ENCODE measurements at regions not wholly inside any gene's neighbourhood (a gene's known extent, or its start where the extent isn't known, plus 50 kb on each side); places are given as distances from the start of the nearest gene placed in this dataset.

GRCh38 chr20:55579802-55580201 is 425.5 kb downstream of the CBLN4 start:
- Histone ChIP-seq H3K27me3 (ENCODE audit: control insufficient read depth in 3 of 3, insufficient read depth in 3 of 3, low read length in 3 of 3) (no peaks in the 10 kb centered on the region), H3K4me3 (ENCODE audit: low read depth in 1 of 3, low read length in 3 of 3) (no peak overlapping the region), H3K36me3 (ENCODE audit: control insufficient read depth in 3 of 3, insufficient read depth in 2 of 3, low read depth in 1 of 3, low read length in 3 of 3) (no peaks in the 10 kb centered on the region), H3K27ac (ENCODE audit: low read depth in 1 of 3, low read length in 2 of 3) (no peak overlapping the region), H3K9me3 (ENCODE audit: control insufficient read depth in 2 of 2, insufficient read depth in 1 of 2, low read depth in 1 of 2, low read length in 1 of 2) (no peaks in the 10 kb centered on the region), H3K4me1 (ENCODE audit: control insufficient read depth in 3 of 3, insufficient read depth in 2 of 3, low read depth in 1 of 3, low read length in 2 of 3) (no peaks in the 10 kb centered on the region)
- FAIRE-seq = no peak
- WGBS, 3 donors = 44 to 63% (median 53%) methylated on average over 2 of the region's 2 CpGs
- no peak for DNase-seq

DNA sequence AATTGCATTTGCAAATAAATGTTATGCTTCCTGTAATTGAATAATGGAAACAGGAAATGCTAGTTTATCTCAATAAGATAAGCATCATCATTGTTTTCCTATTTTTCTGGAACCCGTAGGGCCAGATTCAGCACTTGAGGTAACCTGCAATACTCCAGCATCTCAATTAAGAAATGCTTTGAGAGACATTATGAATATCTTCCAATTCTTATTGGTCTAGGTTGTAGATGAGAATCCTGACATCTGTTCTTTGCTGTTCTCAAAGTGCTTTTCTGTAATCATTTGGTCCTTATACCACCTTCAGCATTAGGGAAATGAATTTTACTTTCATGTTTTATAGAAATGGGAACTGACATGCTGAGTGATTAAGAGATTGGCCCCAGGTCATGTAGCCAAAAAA is 428.3 kb downstream of the CBLN4 start:
- H3K9me3 ChIP-seq (ENCODE audit: control insufficient read depth in 2 of 2, insufficient read depth in 1 of 2, low read depth in 1 of 2, low read length in 1 of 2) = no peaks in the 10 kb centered on the region
- H3K36me3 ChIP-seq (ENCODE audit: control insufficient read depth in 3 of 3, insufficient read depth in 2 of 3, low read depth in 1 of 3, low read length in 3 of 3) = no peaks in the 10 kb centered on the region
- DNase-seq (no peak), FAIRE-seq (no peak)
- 43 to 54% (median 46%) methylated on average over 1 of the region's 1 CpG for WGBS, 3 donors
- H3K27me3 ChIP-seq (ENCODE audit: control insufficient read depth in 3 of 3, insufficient read depth in 3 of 3, low read length in 3 of 3) = no peaks in the 10 kb centered on the region
- H3K4me3 ChIP-seq (ENCODE audit: low read depth in 1 of 3, low read length in 3 of 3) = no peak overlapping the region
- no peak overlapping the region for H3K27ac ChIP-seq (ENCODE audit: low read depth in 1 of 3, low read length in 2 of 3)
- no peaks in the 10 kb centered on the region for H3K4me1 ChIP-seq (ENCODE audit: control insufficient read depth in 3 of 3, insufficient read depth in 2 of 3, low read depth in 1 of 3, low read length in 2 of 3)

DNA sequence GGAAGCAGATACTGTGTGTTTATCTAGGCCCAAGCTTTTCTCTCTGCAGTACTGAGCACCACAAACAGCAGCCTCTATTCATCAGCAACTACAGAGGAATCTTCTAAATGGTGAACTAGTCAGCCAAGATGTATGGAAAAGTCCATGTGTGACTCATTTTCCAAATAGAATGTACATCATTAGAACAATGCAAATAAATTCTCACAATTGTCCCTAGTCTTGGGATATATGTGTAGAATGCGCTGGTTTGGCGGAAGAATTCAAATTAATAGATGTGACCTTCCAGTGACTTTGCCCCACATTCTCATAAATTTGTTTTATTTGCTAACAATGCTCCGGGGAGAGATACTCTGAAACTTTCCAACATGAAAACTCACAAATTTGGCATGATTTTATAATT is 436.2 kb downstream of the CBLN4 start:
- H3K36me3 ChIP-seq (ENCODE audit: control insufficient read depth in 3 of 3, insufficient read depth in 2 of 3, low read depth in 1 of 3, low read length in 3 of 3) = no peaks in the 10 kb centered on the region
- WGBS, 3 donors = 73 to 88% (median 82%) methylated on average over 3 of the region's 3 CpGs
- no peaks in the 10 kb centered on the region for H3K4me1 ChIP-seq (ENCODE audit: control insufficient read depth in 3 of 3, insufficient read depth in 2 of 3, low read depth in 1 of 3, low read length in 2 of 3)
- no peak overlapping the region for H3K4me3 ChIP-seq (ENCODE audit: low read depth in 1 of 3, low read length in 3 of 3)
- FAIRE-seq (no peak), DNase-seq (no peak)
- H3K9me3 ChIP-seq (ENCODE audit: control insufficient read depth in 2 of 2, insufficient read depth in 1 of 2, low read depth in 1 of 2, low read length in 1 of 2) = peaks cover 0 to 5% of the 10 kb centered on the region in 2 donors
- no peak overlapping the region for H3K27ac ChIP-seq (ENCODE audit: low read depth in 1 of 3, low read length in 2 of 3)
- no peaks in the 10 kb centered on the region for H3K27me3 ChIP-seq (ENCODE audit: control insufficient read depth in 3 of 3, insufficient read depth in 3 of 3, low read length in 3 of 3)

DNA sequence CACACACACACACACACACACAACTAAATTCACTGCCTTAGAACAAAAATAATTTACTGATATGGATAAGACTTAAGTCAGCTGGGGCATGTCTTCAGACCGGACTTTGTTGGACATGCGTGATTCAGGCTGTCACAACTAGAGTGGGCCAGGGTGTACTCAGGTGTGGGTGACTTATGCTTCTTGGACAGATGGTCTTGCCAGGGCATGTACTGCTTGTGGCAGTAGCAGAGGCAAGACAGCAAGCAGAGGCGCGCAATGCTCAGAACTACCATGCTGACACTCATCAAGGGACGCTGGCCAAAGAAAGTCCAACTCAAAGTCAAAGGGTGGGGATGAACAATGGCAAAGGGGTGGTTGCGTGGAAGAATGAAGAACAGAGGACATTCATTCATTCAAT is 437.5 kb downstream of the CBLN4 start:
- no peak overlapping the region for H3K4me3 ChIP-seq (ENCODE audit: low read depth in 1 of 3, low read length in 3 of 3)
- H3K4me1 ChIP-seq (ENCODE audit: control insufficient read depth in 3 of 3, insufficient read depth in 2 of 3, low read depth in 1 of 3, low read length in 2 of 3) = no peaks in the 10 kb centered on the region
- H3K27me3 ChIP-seq (ENCODE audit: control insufficient read depth in 3 of 3, insufficient read depth in 3 of 3, low read length in 3 of 3) = no peaks in the 10 kb centered on the region
- peaks cover 0 to 5% of the 10 kb centered on the region in 2 donors for H3K9me3 ChIP-seq (ENCODE audit: control insufficient read depth in 2 of 2, insufficient read depth in 1 of 2, low read depth in 1 of 2, low read length in 1 of 2)
- no peaks in the 10 kb centered on the region for H3K36me3 ChIP-seq (ENCODE audit: control insufficient read depth in 3 of 3, insufficient read depth in 2 of 3, low read depth in 1 of 3, low read length in 3 of 3)
- H3K27ac ChIP-seq (ENCODE audit: low read depth in 1 of 3, low read length in 2 of 3) = no peak overlapping the region
- WGBS, 3 donors = 84 to 89% (median 85%) methylated on average over 6 of the region's 6 CpGs
- FAIRE-seq = no peak
- no peak for DNase-seq

DNA sequence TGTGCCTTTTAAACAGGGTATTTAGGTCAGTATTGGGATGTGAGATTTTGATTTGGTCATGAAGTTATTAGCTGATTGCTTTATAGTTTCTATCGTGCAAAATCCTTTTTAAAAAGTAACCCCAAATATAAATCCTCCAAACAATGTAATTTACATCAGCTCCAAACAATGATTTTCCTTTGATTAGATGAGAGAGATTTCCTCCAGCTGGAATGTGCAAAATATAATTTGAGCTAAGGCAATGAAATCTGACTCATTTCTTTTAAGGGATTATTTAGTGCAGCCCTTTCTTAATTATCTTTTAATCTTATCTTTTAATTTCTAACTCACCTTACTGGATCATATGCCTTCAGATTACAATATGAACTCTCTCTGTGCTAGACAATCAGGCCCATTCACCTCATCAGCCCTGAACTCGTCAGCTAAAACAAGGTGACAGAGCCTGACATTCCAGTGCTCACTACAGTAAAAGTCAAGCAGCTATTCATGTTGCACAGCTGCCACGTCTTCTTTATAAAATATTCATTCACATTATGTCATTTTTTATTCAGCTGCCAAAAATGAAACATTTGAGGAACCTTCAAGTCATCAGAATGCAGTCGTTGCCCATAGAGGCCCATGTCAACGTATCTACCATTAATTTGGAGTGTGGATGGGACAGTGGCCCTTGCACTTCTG is 440.1 kb downstream of the CBLN4 start:
- Histone ChIP-seq H3K4me1 (ENCODE audit: control insufficient read depth in 3 of 3, insufficient read depth in 2 of 3, low read depth in 1 of 3, low read length in 2 of 3) (no peaks in the 10 kb centered on the region), H3K36me3 (ENCODE audit: control insufficient read depth in 3 of 3, insufficient read depth in 2 of 3, low read depth in 1 of 3, low read length in 3 of 3) (no peaks in the 10 kb centered on the region), H3K27me3 (ENCODE audit: control insufficient read depth in 3 of 3, insufficient read depth in 3 of 3, low read length in 3 of 3) (no peaks in the 10 kb centered on the region), H3K27ac (ENCODE audit: low read depth in 1 of 3, low read length in 2 of 3) (no peak overlapping the region), H3K4me3 (ENCODE audit: low read depth in 1 of 3, low read length in 3 of 3) (no peak overlapping the region), H3K9me3 (ENCODE audit: control insufficient read depth in 2 of 2, insufficient read depth in 1 of 2, low read depth in 1 of 2, low read length in 1 of 2) (peaks cover 0 to 5% of the 10 kb centered on the region in 2 donors)
- DNase-seq (no peak), FAIRE-seq (no peak)
- WGBS, 3 donors = 58 to 66% (median 60%) methylated on average over 5 of the region's 5 CpGs

GRCh38 chr20:55561259-55561658 is 444.1 kb downstream of the CBLN4 start:
- DNase-seq = no peak
- no peak for FAIRE-seq
- no peak overlapping the region for H3K4me3 ChIP-seq (ENCODE audit: low read depth in 1 of 3, low read length in 3 of 3)
- H3K27me3 ChIP-seq (ENCODE audit: control insufficient read depth in 3 of 3, insufficient read depth in 3 of 3, low read length in 3 of 3) = no peaks in the 10 kb centered on the region
- no peaks in the 10 kb centered on the region for H3K9me3 ChIP-seq (ENCODE audit: control insufficient read depth in 2 of 2, insufficient read depth in 1 of 2, low read depth in 1 of 2, low read length in 1 of 2)
- H3K4me1 ChIP-seq (ENCODE audit: control insufficient read depth in 3 of 3, insufficient read depth in 2 of 3, low read depth in 1 of 3, low read length in 2 of 3) = no peaks in the 10 kb centered on the region
- H3K36me3 ChIP-seq (ENCODE audit: control insufficient read depth in 3 of 3, insufficient read depth in 2 of 3, low read depth in 1 of 3, low read length in 3 of 3) = no peaks in the 10 kb centered on the region
- H3K27ac ChIP-seq (ENCODE audit: low read depth in 1 of 3, low read length in 2 of 3) = no peak overlapping the region
- 85 to 93% (median 89%) methylated on average over 3 of the region's 3 CpGs for WGBS, 3 donors

- no peak for DNase-seq
- no peak overlapping the region for H3K27ac ChIP-seq (ENCODE audit: low read depth in 1 of 3, low read length in 2 of 3)
- H3K36me3 ChIP-seq (ENCODE audit: control insufficient read depth in 3 of 3, insufficient read depth in 2 of 3, low read depth in 1 of 3, low read length in 3 of 3) = no peaks in the 10 kb centered on the region
- WGBS, 3 donors = 40 to 60% (median 53%) methylated on average over 2 of the region's 2 CpGs
- H3K4me1 ChIP-seq (ENCODE audit: control insufficient read depth in 3 of 3, insufficient read depth in 2 of 3, low read depth in 1 of 3, low read length in 2 of 3) = no peaks in the 10 kb centered on the region
- H3K4me3 ChIP-seq (ENCODE audit: low read depth in 1 of 3, low read length in 3 of 3) = no peak overlapping the region
- no peak for FAIRE-seq
- no peaks in the 10 kb centered on the region for H3K9me3 ChIP-seq (ENCODE audit: control insufficient read depth in 2 of 2, insufficient read depth in 1 of 2, low read depth in 1 of 2, low read length in 1 of 2)
- H3K27me3 ChIP-seq (ENCODE audit: control insufficient read depth in 3 of 3, insufficient read depth in 3 of 3, low read length in 3 of 3) = no peaks in the 10 kb centered on the region
Measured at GRCh38 chr20:55557191-55557590, 448.1 kb downstream of the CBLN4 start.

DNA sequence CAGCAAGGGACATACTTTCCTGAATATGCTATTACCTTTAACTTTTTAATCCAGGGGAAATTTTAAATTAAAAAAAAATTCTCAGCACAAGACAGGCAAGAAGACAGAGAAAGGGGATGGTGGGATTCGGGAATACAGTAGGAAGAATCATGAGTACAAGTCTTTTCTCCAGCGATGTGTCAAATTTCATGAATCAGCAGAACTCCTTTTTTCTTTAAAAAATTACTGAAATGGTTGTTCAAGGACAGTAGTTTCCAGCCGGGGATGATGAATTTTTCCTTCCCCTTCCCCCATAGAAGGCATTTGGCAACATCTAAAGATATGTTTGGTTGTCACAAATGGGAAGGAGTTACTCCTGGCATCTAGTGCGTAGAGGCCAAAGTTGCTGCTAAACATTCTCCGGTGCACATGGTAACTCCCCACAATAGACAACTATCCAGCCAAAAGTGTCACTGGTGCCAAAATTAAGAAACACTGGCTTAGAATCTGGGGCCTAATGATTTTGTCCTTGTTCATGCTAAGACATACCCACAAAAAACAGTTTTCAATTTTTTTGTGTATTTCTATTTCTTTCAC is 450.2 kb downstream of the CBLN4 start:
- FAIRE-seq = no peak
- Histone ChIP-seq H3K36me3 (ENCODE audit: control insufficient read depth in 3 of 3, insufficient read depth in 2 of 3, low read depth in 1 of 3, low read length in 3 of 3) (no peaks in the 10 kb centered on the region), H3K27me3 (ENCODE audit: control insufficient read depth in 3 of 3, insufficient read depth in 3 of 3, low read length in 3 of 3) (no peaks in the 10 kb centered on the region), H3K4me3 (ENCODE audit: low read depth in 1 of 3, low read length in 3 of 3) (no peak overlapping the region), H3K4me1 (ENCODE audit: control insufficient read depth in 3 of 3, insufficient read depth in 2 of 3, low read depth in 1 of 3, low read length in 2 of 3) (no peaks in the 10 kb centered on the region), H3K27ac (ENCODE audit: low read depth in 1 of 3, low read length in 2 of 3) (no peak overlapping the region), H3K9me3 (ENCODE audit: control insufficient read depth in 2 of 2, insufficient read depth in 1 of 2, low read depth in 1 of 2, low read length in 1 of 2) (no peaks in the 10 kb centered on the region)
- DNase-seq = no peak
- 75 to 86% (median 79%) methylated on average over 5 of the region's 5 CpGs for WGBS, 3 donors

DNA sequence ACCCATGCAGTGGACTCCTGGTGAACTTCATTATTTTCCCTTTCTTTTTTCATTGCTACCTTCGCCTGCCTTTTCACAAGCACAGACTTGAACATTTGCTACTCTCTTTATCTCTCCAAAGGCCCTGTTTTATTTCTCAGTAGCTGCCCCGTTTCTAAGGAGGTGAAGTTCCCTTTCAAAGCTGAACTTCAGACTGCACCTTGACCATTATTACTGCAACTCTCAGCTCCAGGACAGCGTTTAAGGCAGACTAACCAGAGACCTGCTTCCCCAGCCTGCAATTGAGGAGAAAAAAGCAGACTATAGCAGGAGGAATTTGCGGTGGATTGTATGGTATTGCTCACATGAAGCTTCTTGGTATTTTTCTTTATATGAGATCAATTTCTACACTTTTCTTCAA is 460.7 kb downstream of the CBLN4 start:
- Histone ChIP-seq H3K4me1 (ENCODE audit: control insufficient read depth in 3 of 3, insufficient read depth in 2 of 3, low read depth in 1 of 3, low read length in 2 of 3) (no peaks in the 10 kb centered on the region), H3K27me3 (ENCODE audit: control insufficient read depth in 3 of 3, insufficient read depth in 3 of 3, low read length in 3 of 3) (no peaks in the 10 kb centered on the region), H3K36me3 (ENCODE audit: control insufficient read depth in 3 of 3, insufficient read depth in 2 of 3, low read depth in 1 of 3, low read length in 3 of 3) (no peaks in the 10 kb centered on the region), H3K4me3 (ENCODE audit: low read depth in 1 of 3, low read length in 3 of 3) (no peak overlapping the region), H3K27ac (ENCODE audit: low read depth in 1 of 3, low read length in 2 of 3) (no peak overlapping the region), H3K9me3 (ENCODE audit: control insufficient read depth in 2 of 2, insufficient read depth in 1 of 2, low read depth in 1 of 2, low read length in 1 of 2) (peaks cover 0 to 1% of the 10 kb centered on the region in 2 donors)
- FAIRE-seq (no peak), DNase-seq (peak in 1 of 2 donors; percentile 4)
- WGBS, 3 donors = 30 to 64% (median 42%) methylated on average over 4 of the region's 4 CpGs
